ENCODE measurements at regions not wholly inside any gene's neighbourhood (a gene's known extent, or its start where the extent isn't known, plus 50 kb on each side); places are given as distances from the start of the nearest gene placed in this dataset.

- WGBS, result 91% methylated on average over 1 of the region's 1 CpG
- H3K4me3 ChIP-seq (ENCODE audit: low read depth in 1 of 3, low read length in 3 of 3), result no peak overlapping the region
- no peaks in the 10 kb centered on the region for H3K9me3 ChIP-seq (ENCODE audit: control insufficient read depth in 4 of 4, low read length in 3 of 4)
- no peaks in the 10 kb centered on the region for H3K36me3 ChIP-seq (ENCODE audit: control insufficient read depth in 4 of 4, insufficient read depth in 3 of 4, low read depth in 1 of 4, low read length in 3 of 4)
- no peaks in the 10 kb centered on the region for H3K27me3 ChIP-seq (ENCODE audit: control insufficient read depth in 4 of 4, insufficient read depth in 4 of 4, low read length in 3 of 4)
- DNase-seq (ENCODE audit: low spot score), result no peak
- H3K4me1 ChIP-seq (ENCODE audit: control insufficient read depth in 4 of 4, insufficient read depth in 4 of 4, low read length in 3 of 4), result no peaks in the 10 kb centered on the region
- H3K27ac ChIP-seq (ENCODE audit: low read depth in 1 of 2, low read length in 2 of 2), result no peak overlapping the region
- no peak overlapping the region for H3K9ac ChIP-seq (ENCODE audit: low read depth in 1 of 2, low read length in 2 of 2)
- TF ChIP-seq TAF1 (conservative IDR thresholded peaks at IDR 0.05) (no peak), RXRA (IDR thresholded peaks at IDR 0.05) (no peak), FOXA1 (IDR thresholded peaks at IDR 0.05) (no peak), RAD21 (IDR thresholded peaks at IDR 0.05) (no peak)
Measured at GRCh38 chr7:67817481-67817880, 820.8 kb downstream of the TYW1 start.

- Histone ChIP-seq H3K36me3 (ENCODE audit: control insufficient read depth in 4 of 4, insufficient read depth in 3 of 4, low read depth in 1 of 4, low read length in 3 of 4) (no peaks in the 10 kb centered on the region), H3K4me3 (ENCODE audit: low read depth in 1 of 3, low read length in 3 of 3) (no peak overlapping the region), H3K27me3 (ENCODE audit: control insufficient read depth in 4 of 4, insufficient read depth in 4 of 4, low read length in 3 of 4) (no peaks in the 10 kb centered on the region), H3K27ac (ENCODE audit: low read depth in 1 of 2, low read length in 2 of 2) (no peak overlapping the region), H3K4me1 (ENCODE audit: control insufficient read depth in 4 of 4, insufficient read depth in 4 of 4, low read length in 3 of 4) (no peaks in the 10 kb centered on the region), H3K9me3 (ENCODE audit: control insufficient read depth in 4 of 4, low read length in 3 of 4) (no peaks in the 10 kb centered on the region), H3K9ac (ENCODE audit: low read depth in 1 of 2, low read length in 2 of 2) (no peak overlapping the region)
- TF ChIP-seq HNF4G (IDR thresholded peaks at IDR 0.05), result no peak
- 90% methylated on average over 7 of the region's 7 CpGs for WGBS
- DNase-seq (ENCODE audit: low spot score), result no peak
Measured at GRCh38 chr7:67821116-67821515, 824.5 kb downstream of the TYW1 start.

- WGBS, result 66% methylated on average over 4 of the region's 4 CpGs
- no peak for DNase-seq (ENCODE audit: low spot score)
- Histone ChIP-seq H3K27me3 (ENCODE audit: control insufficient read depth in 4 of 4, insufficient read depth in 4 of 4, low read length in 3 of 4) (no peaks in the 10 kb centered on the region), H3K9ac (ENCODE audit: low read depth in 1 of 2, low read length in 2 of 2) (no peak overlapping the region), H3K9me3 (ENCODE audit: control insufficient read depth in 4 of 4, low read length in 3 of 4) (no peaks in the 10 kb centered on the region), H3K36me3 (ENCODE audit: control insufficient read depth in 4 of 4, insufficient read depth in 3 of 4, low read depth in 1 of 4, low read length in 3 of 4) (no peaks in the 10 kb centered on the region), H3K4me1 (ENCODE audit: control insufficient read depth in 4 of 4, insufficient read depth in 4 of 4, low read length in 3 of 4) (no peaks in the 10 kb centered on the region), H3K4me3 (ENCODE audit: low read depth in 1 of 3, low read length in 3 of 3) (no peak overlapping the region), H3K27ac (ENCODE audit: low read depth in 1 of 2, low read length in 2 of 2) (no peak overlapping the region)
- no peak for TF ChIP-seq MAX (IDR thresholded peaks at IDR 0.05)
- TF ChIP-seq ZBTB33 (IDR thresholded peaks at IDR 0.05), result no peak
- no peak for TF ChIP-seq HNF4G (IDR thresholded peaks at IDR 0.05)
- no peak for TF ChIP-seq HNF4A (conservative IDR thresholded peaks at IDR 0.05)
- TF ChIP-seq REST (IDR thresholded peaks at IDR 0.05), result no peak
- no peak for TF ChIP-seq YY1 (IDR thresholded peaks at IDR 0.05)
- TF ChIP-seq CTCF (IDR thresholded peaks at IDR 0.05; ENCODE audit: low read depth, low read length, missing input control), result no peak
- TF ChIP-seq JUND (IDR thresholded peaks at IDR 0.05), result no peak
- TF ChIP-seq TAF1 (conservative IDR thresholded peaks at IDR 0.05), result no peak
- TF ChIP-seq SP1 (IDR thresholded peaks at IDR 0.05), result no peak
- no peak for TF ChIP-seq FOXA1 (IDR thresholded peaks at IDR 0.05)
- no peak for TF ChIP-seq NR2F2 (IDR thresholded peaks at IDR 0.05)
- TF ChIP-seq GABPA (IDR thresholded peaks at IDR 0.05 in 1 of 2, conservative IDR thresholded peaks at IDR 0.05 in 1 of 2), result no peak
- no peak for TF ChIP-seq RAD21 (IDR thresholded peaks at IDR 0.05)
- TF ChIP-seq EGR1 (IDR thresholded peaks at IDR 0.05; ENCODE audit: low read depth in 2 of 2), result no peak
- no peak for TF ChIP-seq RXRA (IDR thresholded peaks at IDR 0.05)
- TF ChIP-seq ATF3 (IDR thresholded peaks at IDR 0.05), result no peak
- TF ChIP-seq FOXA2 (IDR thresholded peaks at IDR 0.05), result no peak
Measured at GRCh38 chr7:67823345-67823744, 826.7 kb downstream of the TYW1 start.
